ENCODE measurements at regions not wholly inside any gene's neighbourhood (a gene's known extent, or its start where the extent isn't known, plus 50 kb on each side); places are given as distances from the start of the nearest gene placed in this dataset.
A peak's percentile ranks its signal among the peaks of the same experiment; 100 is the strongest.

GRCh38 chr9:85416715-85417114 lies 325.0 kb downstream of the AGTPBP1 start:
- no peak for DNase-seq (ENCODE audit: low read depth)
- no peak for TF ChIP-seq CTCF (conservative IDR thresholded peaks at IDR 0.05; ENCODE audit: low read length)
- no peak overlapping the region for H3K4me3 ChIP-seq (ENCODE audit: low read length)

- no peak for TF ChIP-seq CTCF (conservative IDR thresholded peaks at IDR 0.05; ENCODE audit: low read length)
- DNase-seq (ENCODE audit: low read depth), result no peak
- H3K4me3 ChIP-seq (ENCODE audit: low read length), result no peak overlapping the region
Observed at GRCh38 chr9:85414390-85414789, 327.4 kb downstream of the AGTPBP1 start.

- no peak for TF ChIP-seq CTCF (conservative IDR thresholded peaks at IDR 0.05; ENCODE audit: low read length)
- no peak for DNase-seq (ENCODE audit: low read depth)
Observed at GRCh38 chr9:85408494-85408893, 333.3 kb downstream of the AGTPBP1 start.

GRCh38 chr9:85405566-85405950 lies 336.2 kb downstream of the AGTPBP1 start:
- TF ChIP-seq CTCF (conservative IDR thresholded peaks at IDR 0.05; ENCODE audit: low read length), result no peak
- no peak overlapping the region for H3K4me3 ChIP-seq (ENCODE audit: low read length)
- DNase-seq (ENCODE audit: low read depth), result no peak

More at GRCh38 chr9:85408494-85408893, 333.3 kb downstream of the AGTPBP1 start:
- H3K4me3 ChIP-seq (ENCODE audit: low read length), result no peak overlapping the region

- TF ChIP-seq CTCF (conservative IDR thresholded peaks at IDR 0.05; ENCODE audit: low read length), result no peak
- H3K4me3 ChIP-seq (ENCODE audit: low read length), result no peak overlapping the region
- no peak for DNase-seq (ENCODE audit: low read depth)
Observed at GRCh38 chr9:85404911-85405565, 336.7 kb downstream of the AGTPBP1 start.

- no peak for TF ChIP-seq CTCF (conservative IDR thresholded peaks at IDR 0.05; ENCODE audit: low read length)
- no peak for DNase-seq (ENCODE audit: low read depth)
- H3K4me3 ChIP-seq (ENCODE audit: low read length), result no peak overlapping the region
Observed at GRCh38 chr9:85402551-85402950, 339.2 kb downstream of the AGTPBP1 start.

- no peak overlapping the region for H3K4me3 ChIP-seq (ENCODE audit: low read length)
- DNase-seq (ENCODE audit: low read depth), result peak; percentile 20
Observed at GRCh38 chr9:85401998-85402397, 339.8 kb downstream of the AGTPBP1 start.

More at GRCh38 chr9:85401998-85402397, 339.8 kb downstream of the AGTPBP1 start:
- TF ChIP-seq CTCF (conservative IDR thresholded peaks at IDR 0.05; ENCODE audit: low read length), result no peak

Measured in AG10803 (cell line).